ENCODE measurements at regions not wholly inside any gene's neighbourhood (a gene's known extent, or its start where the extent isn't known, plus 50 kb on each side); places are given as distances from the start of the nearest gene placed in this dataset.

GRCh38 chr6:115467726-115468125 is 593.0 kb downstream of the FRK start:
- TF ChIP-seq CTCF (IDR thresholded peaks at IDR 0.05 in 8 of 11, conservative IDR thresholded peaks at IDR 0.05 in 3 of 11) (no peak), POLR2A (IDR thresholded peaks at IDR 0.05) (no peak)
